ENCODE measurements at regions not wholly inside any gene's neighbourhood (a gene's known extent, or its start where the extent isn't known, plus 50 kb on each side); places are given as distances from the start of the nearest gene placed in this dataset.
"Not testable (repeated sequence)": the region's sequence is repeated elsewhere in the genome, so short reads cannot be mapped to it uniquely, and the experiment has no call there.

DNA sequence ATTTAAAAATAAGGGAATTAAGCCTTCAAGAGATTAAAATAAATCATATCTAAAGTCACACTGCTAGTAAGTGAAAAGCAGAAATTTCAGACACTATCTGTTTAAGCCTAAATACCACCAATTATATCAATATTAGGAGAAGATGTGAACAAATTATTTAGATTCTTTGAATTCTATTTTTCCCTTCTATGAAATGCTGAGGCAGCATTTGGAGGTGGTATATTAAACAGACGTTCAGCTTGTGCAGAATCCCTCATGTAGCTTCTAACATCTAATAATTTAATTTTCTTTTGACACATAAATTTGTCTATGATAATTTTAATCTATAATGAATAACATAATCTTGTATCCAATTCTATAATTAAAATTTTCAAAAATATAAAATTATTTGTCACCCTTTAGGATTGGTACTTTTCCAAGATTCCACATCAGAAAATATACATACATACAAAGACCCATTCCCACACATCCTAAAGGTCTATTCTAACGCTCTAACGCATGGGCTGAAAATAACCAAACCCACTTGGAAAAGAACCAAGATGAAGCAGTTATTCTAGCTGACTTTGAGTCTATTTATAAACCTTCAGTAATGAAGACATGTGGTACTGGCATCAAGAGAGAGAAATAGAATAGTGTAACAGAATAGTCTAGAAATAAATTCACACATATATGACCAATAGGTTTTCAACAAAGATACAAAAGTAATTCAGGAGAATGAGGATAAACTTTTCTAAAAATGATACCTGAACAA, 751.8 kb downstream of the GALC start:
- DNase-seq (ENCODE audit: low read depth): no peak

DNA sequence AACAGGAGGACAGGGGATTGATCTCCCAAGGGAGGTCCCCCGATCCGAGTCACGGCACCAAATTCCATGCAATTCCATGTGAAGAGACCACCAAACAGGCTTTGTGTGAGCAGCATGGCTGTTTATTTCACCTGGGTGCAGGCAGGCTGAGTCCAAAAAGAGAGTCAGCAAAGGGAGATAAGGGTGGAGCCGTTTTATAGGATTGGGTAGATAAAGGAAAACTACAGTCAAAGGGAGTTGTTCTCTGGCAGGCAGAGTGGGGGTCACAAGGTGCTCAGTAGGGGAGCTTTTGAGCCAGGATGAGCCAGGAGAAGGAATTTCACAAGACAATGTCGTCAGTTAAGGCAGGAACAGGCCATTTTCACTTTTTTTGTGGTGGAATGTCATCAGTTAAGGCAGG, 752.7 kb downstream of the GALC start:
- not testable (repeated sequence) for DNase-seq (ENCODE audit: low read depth)

DNA sequence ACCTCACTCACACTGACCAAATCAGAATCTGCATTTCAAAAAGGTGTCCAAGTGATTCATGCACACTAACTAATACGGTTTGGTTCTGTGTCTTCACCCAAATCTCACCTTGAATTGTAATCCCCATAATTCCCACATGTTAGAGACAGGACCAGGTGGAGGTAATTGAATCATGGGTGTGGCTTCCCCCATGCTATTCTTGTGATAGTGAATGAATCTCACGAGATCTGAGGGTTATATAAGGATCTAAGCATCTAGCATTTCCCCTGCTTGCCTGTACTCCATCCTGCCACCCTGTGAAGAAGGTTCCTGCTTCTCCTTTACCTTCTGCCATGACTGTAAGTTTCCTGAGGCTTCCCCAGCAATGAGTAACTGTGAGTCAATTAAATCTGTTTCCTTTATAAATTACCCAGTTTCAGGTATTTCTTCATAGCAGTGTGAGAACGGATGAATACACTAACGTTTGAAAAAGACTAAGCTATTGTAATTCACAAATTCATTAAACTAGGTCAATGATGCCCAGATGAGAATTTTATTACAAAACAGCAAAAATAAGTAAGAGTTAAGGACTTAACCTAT, 759.1 kb downstream of the GALC start:
- DNase-seq (ENCODE audit: low read depth): no peak

DNA sequence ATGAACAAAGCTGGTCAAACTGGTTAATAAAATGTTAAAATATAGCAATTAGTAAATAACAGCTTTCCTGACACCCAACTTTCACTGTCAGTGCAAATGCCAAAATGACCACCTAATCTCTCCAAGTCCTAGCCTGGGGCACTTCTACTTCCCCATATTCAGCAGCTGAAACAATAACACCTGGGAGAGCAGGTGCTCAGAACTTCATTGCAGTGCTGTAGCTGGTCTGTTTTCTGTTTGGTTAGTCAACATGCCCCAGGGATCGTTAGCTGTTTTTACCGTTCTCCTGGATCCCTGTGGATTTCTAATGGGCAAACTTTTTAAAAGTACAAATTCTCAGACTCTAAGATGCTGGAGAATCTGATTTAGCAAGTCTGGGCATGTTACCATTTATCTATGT, 759.7 kb downstream of the GALC start:
- DNase-seq (ENCODE audit: low read depth): no peak

DNA sequence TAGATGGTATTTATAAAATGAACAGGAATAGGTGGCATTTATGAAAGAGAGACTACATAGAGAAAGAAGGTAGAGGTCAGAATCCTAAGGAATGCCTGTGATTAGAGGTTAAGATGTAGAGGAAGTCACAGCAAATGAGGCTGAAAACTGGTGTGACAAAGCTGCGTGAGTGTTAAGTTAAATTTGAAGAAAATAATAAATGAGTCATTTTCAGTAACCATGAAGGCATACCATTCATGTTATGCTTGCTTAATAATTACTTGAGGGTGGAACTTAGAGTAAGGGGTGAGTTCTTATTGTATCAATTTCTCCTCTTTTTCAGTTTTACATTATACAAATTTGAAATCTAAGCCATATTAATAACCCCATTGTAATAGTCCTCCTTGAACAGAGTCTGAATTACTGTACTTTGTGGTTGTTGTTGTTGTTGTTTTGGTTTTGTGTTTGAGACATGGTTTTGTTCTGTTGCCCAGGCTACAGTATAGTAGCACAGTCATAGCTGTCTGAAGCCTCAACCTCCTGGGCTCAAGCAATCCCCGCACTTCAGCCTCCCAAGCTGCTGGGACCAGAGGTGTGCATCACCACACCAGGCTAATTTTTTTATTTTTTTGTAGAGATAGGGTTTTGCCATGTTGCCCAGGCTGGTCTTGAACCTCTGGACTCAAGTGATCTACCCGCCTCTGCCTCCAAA, 761.5 kb downstream of the GALC start:
- DNase-seq (ENCODE audit: low read depth): no peak

DNA sequence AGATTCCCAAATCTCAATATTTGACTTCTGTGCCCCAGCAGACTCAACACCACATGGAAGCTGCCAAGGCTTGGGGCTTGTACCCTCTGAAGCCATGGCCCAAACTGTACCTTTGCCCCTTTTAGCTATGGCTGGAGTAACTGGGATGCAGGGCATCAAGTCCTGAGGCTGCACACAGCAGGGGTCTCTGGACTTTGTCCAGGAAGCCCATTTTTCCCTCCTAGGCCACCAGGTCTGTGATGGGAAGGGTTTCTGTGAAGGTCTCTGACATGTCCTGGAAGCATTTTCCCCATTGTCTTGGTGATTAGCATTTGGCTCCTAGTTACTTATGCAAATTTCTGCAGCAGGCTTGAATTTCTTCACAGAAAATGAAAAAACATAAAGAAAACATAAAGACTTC, 762.3 kb downstream of the GALC start:
- DNase-seq (ENCODE audit: low read depth): no peak

DNA sequence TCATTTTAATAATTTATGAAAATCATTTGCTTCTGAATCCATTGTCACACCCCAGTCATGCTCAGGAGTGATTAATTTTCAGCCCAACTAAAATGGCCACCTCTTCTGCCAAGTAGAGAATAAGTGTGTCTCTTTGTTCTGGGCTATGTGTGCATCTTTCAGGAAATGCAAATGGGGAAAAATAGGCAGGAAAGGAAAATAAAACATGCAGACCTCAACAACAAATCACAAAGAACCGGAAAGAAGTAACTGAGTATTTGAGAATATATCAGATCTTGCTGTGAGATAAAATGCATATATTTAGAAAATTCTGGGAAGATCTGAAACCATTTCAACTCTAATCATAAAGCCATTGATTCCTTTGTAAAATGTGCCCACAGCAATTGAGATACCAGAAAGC, 763.9 kb downstream of the GALC start:
- DNase-seq (ENCODE audit: low read depth): no peak

DNA sequence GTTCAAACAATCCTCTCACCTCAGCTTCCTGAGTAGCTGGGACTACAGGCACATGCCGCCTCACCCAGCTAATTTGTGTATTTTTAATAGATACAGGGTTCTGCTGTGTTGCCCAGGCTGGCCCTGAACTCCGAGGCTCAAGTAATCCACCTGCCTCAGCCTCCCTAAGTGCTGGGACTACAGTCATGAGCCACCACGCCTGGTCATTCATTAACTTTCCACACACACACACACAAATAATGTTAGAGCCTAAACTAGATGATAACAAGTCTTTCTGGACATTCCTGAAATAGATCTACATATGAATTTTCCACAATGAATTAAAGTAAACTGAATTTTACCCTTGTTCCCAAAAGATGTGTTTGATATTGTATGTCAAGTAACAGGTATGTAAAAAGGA, 776.0 kb downstream of the GALC start:
- DNase-seq (ENCODE audit: low read depth): no peak

DNA sequence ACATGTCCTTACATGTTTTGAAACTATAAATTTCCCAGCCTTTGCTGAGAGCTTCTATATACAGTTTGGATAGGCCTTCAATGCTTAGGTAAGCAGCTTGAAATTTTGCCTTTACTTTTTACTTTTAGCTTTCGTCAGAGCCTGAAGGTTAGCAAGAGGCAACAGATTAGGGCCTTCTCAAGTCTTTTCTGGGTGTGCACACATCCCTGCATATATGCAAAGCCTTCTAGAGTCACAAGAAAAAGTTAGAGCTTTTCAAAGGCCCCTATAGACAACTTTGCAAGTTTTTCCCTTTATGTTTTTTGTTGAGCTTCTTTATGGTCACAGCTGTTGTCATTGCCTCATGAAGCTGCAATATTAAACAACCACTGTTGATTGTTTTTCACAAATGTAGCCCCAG, 778.4 kb downstream of the GALC start:
- no peak for DNase-seq (ENCODE audit: low read depth)

DNA sequence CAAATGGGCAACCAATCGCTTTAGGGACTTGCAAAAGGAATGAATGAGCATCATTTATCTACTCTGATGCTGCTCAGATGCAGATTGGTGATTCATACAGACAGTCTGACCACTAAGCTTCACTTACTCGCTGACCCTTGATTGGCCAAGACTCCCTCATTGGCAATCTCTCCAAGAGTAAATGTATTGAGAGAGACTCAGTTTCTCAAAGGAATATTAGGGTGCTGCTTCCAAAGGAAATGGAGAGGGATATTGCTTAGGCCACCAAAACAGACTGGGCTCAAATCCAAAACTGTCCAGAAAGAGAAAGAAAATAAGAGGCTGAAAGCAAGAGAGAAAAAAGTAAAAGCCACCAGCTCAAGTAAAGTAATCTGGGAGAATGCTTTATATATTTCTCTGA, 785.2 kb downstream of the GALC start:
- no peak for DNase-seq (ENCODE audit: low read depth)

DNA sequence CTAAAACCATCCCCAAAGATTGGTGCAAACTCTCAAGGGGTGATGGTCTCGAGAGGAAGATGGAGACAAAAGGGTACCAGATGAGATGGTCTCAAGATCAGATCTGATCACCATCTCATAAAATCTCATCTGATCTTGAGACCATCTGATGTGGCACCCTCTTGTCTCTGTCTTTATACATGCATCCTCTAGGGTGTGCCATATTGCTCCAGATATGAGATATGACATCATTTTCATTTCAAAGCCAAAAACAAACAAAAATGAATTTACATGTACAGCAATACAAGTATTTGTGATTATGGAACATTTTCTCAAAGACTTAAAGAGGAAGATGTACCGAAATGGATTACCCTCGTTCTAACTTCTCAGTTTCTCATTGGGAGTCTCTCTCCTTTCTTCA, 787.2 kb downstream of the GALC start:
- DNase-seq (ENCODE audit: low read depth): no peak

DNA sequence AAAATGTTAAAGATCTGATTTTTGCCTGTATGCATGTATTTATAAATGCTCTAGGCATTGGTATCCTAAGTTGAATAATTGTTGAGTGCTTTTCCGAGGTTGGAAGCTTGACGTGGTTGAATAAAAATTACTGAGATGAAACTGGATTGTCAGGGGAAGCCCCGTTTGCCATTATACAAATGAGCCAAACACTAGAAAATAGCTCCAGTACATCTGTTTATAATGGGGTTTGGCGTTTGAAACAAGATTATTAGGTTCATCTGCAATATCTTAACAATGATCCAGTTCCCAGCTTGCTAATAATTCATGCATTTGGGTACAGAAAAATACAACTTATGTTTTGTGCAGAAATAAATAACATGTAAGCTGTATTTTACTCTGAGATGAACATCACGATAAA, 789.6 kb downstream of the GALC start:
- no peak for DNase-seq (ENCODE audit: low read depth)

DNA sequence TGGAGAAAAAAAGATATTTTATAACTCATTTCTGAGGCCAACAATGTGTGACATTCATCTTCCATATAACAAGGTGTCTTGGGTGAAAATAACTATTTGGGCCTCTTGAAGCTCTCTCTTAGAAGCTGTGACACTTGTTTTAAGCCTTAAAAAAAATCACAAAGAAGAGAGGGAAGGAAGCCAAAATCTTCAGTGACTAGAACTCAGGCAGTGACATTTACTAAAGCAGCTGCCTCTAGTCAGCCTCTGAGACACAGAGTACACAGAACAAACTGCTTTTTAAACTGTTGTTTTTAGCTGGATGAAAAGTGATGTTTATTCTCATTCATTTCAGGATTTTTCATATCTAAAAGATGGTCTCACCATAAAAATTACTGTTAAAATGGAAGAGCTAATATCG, 793.6 kb downstream of the GALC start:
- DNase-seq (ENCODE audit: low read depth): no peak

DNA sequence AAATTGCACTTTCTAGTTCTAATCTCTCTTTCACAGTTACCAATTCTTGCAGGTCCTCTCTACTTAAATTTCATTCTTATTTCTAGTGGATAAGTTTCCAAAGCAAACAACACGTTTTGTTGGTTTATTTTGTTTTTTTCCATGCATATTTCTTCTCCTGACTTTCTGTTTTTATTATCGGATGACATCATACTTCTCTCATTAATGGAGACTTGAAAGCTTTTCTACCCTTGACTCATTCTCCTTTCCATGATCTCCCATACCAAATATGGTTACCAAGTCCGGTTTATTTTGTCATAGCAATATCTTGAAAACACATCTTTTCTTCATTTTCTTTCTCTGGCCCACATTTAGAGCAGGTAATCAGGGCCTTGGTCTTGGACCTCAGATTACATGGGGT, 796.5 kb downstream of the GALC start:
- DNase-seq (ENCODE audit: low read depth): no peak

DNA sequence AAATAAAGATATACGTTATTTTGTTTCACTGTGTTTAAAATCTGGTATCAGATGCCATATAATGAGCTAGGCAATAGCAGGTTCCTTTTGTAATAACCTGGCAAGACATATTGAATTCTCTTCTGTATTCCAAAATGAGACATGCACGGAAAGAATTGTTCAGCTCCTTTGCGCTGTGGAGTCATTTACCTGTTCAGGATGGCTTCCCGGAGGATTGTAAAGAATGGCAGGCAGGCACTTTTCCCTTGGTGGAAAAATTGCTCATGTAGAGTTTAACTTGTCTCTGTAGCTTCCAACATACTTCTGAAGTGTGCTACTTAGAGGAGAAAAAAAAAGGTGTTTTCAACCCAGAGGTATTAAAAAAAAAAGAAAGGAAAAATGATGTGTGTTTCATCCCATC, 805.2 kb downstream of the GALC start:
- no peak for DNase-seq (ENCODE audit: low read depth)

DNA sequence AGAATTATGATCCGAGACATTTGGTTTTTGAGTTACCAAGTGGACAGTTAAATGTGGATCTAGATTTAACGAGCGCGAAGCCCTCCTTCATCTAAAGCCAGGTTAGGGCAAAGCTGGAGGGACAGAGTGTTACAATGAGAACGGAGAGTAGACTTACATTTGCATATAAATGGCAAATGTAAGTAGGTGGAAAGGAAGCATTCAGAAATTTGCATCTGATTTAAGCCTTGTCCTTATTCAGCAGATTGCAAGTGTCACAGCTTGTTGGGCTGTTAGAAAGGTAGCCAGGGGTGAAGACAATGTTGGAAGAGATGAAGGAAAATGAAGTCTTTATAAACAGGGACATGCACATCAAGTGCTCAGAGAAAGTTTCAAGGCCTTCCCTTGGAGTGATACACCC, 806.2 kb downstream of the GALC start:
- DNase-seq (ENCODE audit: low read depth): no peak

DNA sequence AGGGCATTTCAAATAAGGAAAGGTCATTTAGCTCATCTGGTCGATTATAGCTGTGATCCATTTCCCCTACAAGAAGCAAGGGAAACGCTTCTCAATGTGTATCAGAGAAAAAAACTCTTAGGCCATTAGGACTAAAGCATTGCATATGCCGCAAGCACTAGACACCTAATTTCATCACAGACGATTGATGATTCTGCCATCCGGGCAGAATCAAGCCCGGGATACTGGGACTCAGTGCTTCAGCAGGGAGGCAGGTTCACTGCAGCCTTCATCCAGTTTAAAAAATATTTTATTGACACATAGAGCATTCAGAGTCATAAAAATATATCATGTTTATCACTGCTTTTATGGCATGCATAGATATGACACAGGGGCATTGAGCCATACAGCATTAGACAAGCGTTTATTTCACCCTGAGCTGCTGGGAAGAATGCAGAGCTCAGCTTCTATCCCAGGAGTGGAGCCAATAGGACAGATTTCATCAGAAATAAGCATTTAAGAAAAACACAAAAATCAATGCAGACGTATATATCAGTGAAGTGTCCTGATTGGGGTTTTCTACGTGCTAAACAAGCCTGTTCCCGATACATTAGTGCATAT, 806.9 kb downstream of the GALC start:
- DNase-seq (ENCODE audit: low read depth): no peak

DNA sequence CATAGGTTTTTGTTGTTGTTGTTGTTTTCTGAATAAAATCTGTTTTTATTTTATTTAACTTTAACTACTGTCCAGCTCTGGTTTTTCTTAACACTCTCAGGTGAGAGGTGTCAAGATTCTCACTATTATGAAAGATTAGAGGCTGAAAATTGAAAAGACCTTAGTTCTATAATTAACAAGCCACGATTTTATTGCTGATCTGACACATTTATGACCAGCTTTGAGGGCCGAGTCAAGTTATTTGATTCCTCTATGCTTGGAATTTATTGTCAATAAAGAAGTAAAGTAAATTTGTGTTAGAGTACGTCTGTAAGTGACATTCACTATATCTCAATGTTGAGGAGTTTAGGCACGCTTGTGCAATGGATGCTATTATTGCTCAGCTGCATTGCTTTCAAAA, 808.8 kb downstream of the GALC start:
- DNase-seq (ENCODE audit: low read depth): no peak

DNA sequence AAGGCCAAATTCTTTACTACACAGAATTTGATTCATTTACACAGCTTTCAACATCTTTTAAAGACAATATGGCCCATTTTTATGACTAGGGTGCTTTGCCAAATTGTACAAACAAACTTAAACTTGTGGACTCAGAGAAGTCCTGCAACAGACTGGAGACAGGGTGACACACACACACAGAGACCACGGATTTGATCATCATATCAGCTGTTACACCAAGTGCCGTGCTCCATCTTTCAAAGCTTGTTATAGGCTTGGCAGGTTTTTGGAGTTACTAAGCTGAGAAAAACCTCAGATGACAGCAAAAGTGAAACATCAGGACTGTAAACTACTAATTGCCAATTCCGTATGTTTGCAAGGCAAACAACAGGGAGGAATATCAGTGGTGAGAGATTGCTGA, 811.7 kb downstream of the GALC start:
- no peak for DNase-seq (ENCODE audit: low read depth)

DNA sequence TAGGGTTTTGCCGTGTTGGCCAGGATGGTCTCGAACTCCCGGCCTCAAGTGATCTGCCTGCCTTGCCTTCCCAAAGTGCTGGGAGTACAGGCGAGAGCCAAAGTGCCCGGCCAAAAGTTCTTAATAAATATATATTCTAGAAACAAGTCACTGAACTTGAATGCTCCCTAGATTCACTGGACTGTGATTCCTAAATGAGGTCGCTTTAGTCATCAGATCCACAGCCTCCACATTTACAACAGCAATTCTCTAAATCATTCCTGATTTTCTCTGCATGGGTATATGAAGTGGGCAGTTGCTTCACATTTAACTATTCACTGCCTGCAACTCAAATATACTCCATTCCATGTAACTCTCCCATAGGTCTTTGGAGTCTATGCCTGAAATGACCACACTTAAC, 813.0 kb downstream of the GALC start:
- no peak for DNase-seq (ENCODE audit: low read depth)

DNA sequence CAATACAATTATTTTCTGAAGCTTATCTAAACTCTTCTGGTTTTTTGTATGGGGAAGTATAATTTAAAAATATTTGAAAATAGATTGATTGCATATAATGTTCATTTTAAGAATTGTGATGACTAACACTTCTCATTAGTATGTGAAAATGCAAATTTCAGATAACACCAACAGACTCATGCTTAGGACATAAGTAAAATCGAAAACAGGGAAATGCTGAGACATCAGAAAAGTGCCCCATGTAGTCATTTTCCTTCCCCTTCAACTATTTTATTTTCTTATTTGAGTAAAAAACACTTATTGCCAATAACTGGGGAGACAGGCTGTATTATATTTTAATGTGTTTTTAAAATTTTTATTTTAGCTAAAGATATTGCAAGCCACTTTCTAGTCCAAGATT, 814.7 kb downstream of the GALC start:
- DNase-seq (ENCODE audit: low read depth): no peak

DNA sequence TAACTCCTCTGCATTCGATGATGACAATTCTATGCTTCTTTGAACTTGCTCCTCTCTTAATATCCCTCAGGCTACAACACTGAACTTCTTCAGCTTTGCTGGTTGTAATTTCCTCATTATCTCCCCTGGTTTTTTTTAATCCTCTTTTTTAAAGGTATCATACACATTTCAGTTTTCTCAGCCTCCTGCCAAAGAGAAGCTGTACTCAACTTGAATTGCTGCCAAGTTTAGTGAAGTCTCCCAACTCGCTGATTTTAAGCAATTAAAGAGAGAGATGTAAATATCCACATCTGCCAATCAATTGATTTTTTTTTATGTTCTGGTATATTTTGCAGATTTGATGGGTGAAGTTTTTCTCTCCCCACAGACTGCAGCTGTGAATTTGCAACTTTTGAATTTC, 817.8 kb downstream of the GALC start:
- DNase-seq (ENCODE audit: low read depth): no peak

DNA sequence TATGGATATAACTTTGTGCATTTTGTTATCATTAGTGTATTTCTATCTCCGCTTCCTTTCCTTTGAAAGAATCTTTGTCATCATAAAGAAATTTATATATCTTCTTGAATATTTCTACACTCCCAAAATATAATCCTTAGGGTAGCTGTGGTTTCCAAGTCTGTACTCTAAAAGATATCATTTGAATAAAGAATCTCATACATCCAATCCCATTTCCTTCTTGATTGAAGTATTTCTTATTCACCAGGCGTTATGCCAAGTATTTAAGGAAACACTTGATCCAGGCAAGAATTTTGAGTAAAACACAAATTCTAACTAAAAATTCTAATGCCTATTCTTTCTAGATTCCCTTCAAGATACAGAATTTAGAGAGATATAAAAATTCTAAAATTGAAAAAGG, 821.8 kb downstream of the GALC start:
- no peak for DNase-seq (ENCODE audit: low read depth)

Measured in RPMI7951 (cell line).